Common myeloid progenitor, CD34-positive (primary cell): ENCODE measurements at regions not wholly inside any gene's neighbourhood (a gene's known extent, or its start where the extent isn't known, plus 50 kb on each side); places are given as distances from the start of the nearest gene placed in this dataset.
"Not testable (repeated sequence)": the region's sequence is repeated elsewhere in the genome, so short reads cannot be mapped to it uniquely, and the experiment has no call there.

Experiments used
- CTCF ChIA-PET: fragments of 350-600 bp; sonication (Branson Sonifier 250); formaldehyde crosslinking; loops from one replicate; lab custom pipeline; 2021; ENCODE audit warnings: antibody characterized with exemption; lab: Charles Lee
- POLR2A ChIA-PET: fragments of 350-600 bp; sonication (Branson Sonifier 250); formaldehyde crosslinking; loops from one replicate; lab custom pipeline; 2021; ENCODE audit warnings: antibody characterized with exemption; lab: Charles Lee
- DNase-seq, 3 donors: peaks; one replicate each; pipeline versions ENCODE4 v3.0.0 to v3.0.0-alpha.2; 2013
- H3K27ac ChIP-seq, 2 experiments: 1 replicate in 1 of 2; 2 replicates in 1 of 2; pipeline ENCODE4 v1.7.0; 2013; ENCODE audit warnings: inconsistent platforms in 2 of 2, low read length in 2 of 2, mild to moderate bottlenecking in 2 of 2, low read depth in 1 of 2, moderate library complexity in 1 of 2; ENCODE audit not compliant: severe bottlenecking in 2 of 2, insufficient read depth in 1 of 2, poor library complexity in 1 of 2
- H3K27me3 ChIP-seq, 5 experiments: replicated peaks in 2 of 5; 1 replicate in 3 of 5; 2 replicates in 2 of 5; pipeline versions ENCODE4 v1.6.1 to v1.7.0; 2013; ENCODE audit warnings: low read length in 4 of 5, mild to moderate bottlenecking in 2 of 5, moderate library complexity in 2 of 5, inconsistent platforms in 1 of 5; ENCODE audit not compliant: insufficient read depth in 5 of 5, control insufficient read depth in 4 of 5
- H3K36me3 ChIP-seq, 4 experiments: 1 replicate in 2 of 4; 2 replicates in 2 of 4; pipeline versions ENCODE4 v1.6.1 to v1.7.0; 2013; ENCODE audit warnings: low read length in 3 of 4, control low read depth in 1 of 4, mild to moderate bottlenecking in 1 of 4; ENCODE audit not compliant: control insufficient read depth in 4 of 4, insufficient read depth in 4 of 4
- H3K4me1 ChIP-seq, 4 experiments: 1 replicate in 3 of 4; 2 replicates in 1 of 4; pipeline versions ENCODE4 v1.6.1 to v1.7.1; 2013; ENCODE audit warnings: low read length in 3 of 4, mild to moderate bottlenecking in 3 of 4, control low read depth in 1 of 4, inconsistent platforms in 1 of 4, moderate library complexity in 1 of 4; ENCODE audit not compliant: control insufficient read depth in 4 of 4, insufficient read depth in 4 of 4; ENCODE audit errors: control extremely low read depth in 1 of 4
- H3K4me3 ChIP-seq, 7 experiments: 1 replicate in 4 of 7; 2 replicates in 3 of 7; pipeline versions ENCODE4 v1.5.1 to v1.7.0; 2013; ENCODE audit warnings: mild to moderate bottlenecking in 7 of 7, low read length in 6 of 7, moderate library complexity in 6 of 7, inconsistent platforms in 2 of 7, low read depth in 2 of 7, control low read depth in 1 of 7; ENCODE audit not compliant: insufficient read depth in 4 of 7, control insufficient read depth in 1 of 7; ENCODE audit errors: extremely low read depth in 1 of 7
- H3K9me3 ChIP-seq, 5 experiments: 1 replicate in 4 of 5; 2 replicates in 1 of 5; pipeline versions ENCODE4 v1.6.1 to v1.7.1; 2013; ENCODE audit warnings: low read length in 4 of 5, mild to moderate bottlenecking in 2 of 5, inconsistent platforms in 1 of 5, low read depth in 1 of 5, moderate library complexity in 1 of 5; ENCODE audit not compliant: control insufficient read depth in 4 of 5, insufficient read depth in 2 of 5; ENCODE audit errors: control extremely low read depth in 1 of 5
- WGBS: methylation state at CpG from one replicate; pipeline ENCODE4 v1.1.5; 2013; ENCODE audit not compliant: insufficient coverage; 5-methylcytosine and 5-hydroxymethylcytosine counted together

GRCh38 chr2:237208373-237209260, 122.9 kb downstream of the COPS8 start:
- H3K4me1 ChIP-seq = no peaks in the 10 kb centered on the region
- no peak overlapping the region for H3K27ac ChIP-seq
- H3K9me3 ChIP-seq = peaks cover 0 to 6% (median 0%) of the 10 kb centered on the region in 5 experiments
- 78% methylated on average over 14 of the region's 16 CpGs for WGBS
- POLR2A ChIA-PET = no interaction called here
- H3K4me3 ChIP-seq = no peak overlapping the region
- no peaks in the 10 kb centered on the region for H3K36me3 ChIP-seq
- no peak for DNase-seq
- peaks cover 0 to 8% (median 3%) of the 10 kb centered on the region in 5 experiments for H3K27me3 ChIP-seq
- CTCF ChIA-PET = no interaction called here

GRCh38 chr2:237209885-237210284, 124.2 kb downstream of the COPS8 start:
- ChIA-PET POLR2A (no interaction called here), CTCF (no interaction called here)
- Histone ChIP-seq H3K27me3 (peaks cover 0 to 7% (median 3%) of the 10 kb centered on the region in 5 experiments), H3K4me1 (no peaks in the 10 kb centered on the region), H3K27ac (no peak overlapping the region), H3K36me3 (no peaks in the 10 kb centered on the region), H3K4me3 (no peak overlapping the region), H3K9me3 (peaks cover 0 to 6% (median 0%) of the 10 kb centered on the region in 5 experiments)
- DNase-seq = no peak
- WGBS = 97% methylated on average over 3 of the region's 6 CpGs

GRCh38 chr2:237210297-237210696, 124.6 kb downstream of the COPS8 start:
- H3K4me3 ChIP-seq = no peak overlapping the region
- H3K27me3 ChIP-seq = peaks cover 0 to 7% (median 3%) of the 10 kb centered on the region in 5 experiments
- no peak for DNase-seq
- H3K36me3 ChIP-seq = no peaks in the 10 kb centered on the region
- H3K9me3 ChIP-seq = peaks cover 0 to 6% (median 0%) of the 10 kb centered on the region in 5 experiments
- POLR2A ChIA-PET = no interaction called here
- CTCF ChIA-PET = no interaction called here
- 94% methylated on average over 7 of the region's 7 CpGs for WGBS
- no peak overlapping the region for H3K27ac ChIP-seq
- H3K4me1 ChIP-seq = no peaks in the 10 kb centered on the region

GRCh38 chr2:237210763-237211162, 125.1 kb downstream of the COPS8 start:
- POLR2A ChIA-PET = no interaction called here
- Histone ChIP-seq H3K36me3 (no peaks in the 10 kb centered on the region), H3K4me1 (no peaks in the 10 kb centered on the region), H3K27ac (no peak overlapping the region), H3K9me3 (peaks cover 0 to 6% (median 0%) of the 10 kb centered on the region in 5 experiments), H3K4me3 (no peak overlapping the region), H3K27me3 (peaks cover 0 to 7% (median 3%) of the 10 kb centered on the region in 5 experiments)
- DNase-seq = no peak
- 85% methylated on average over 6 of the region's 6 CpGs for WGBS
- CTCF ChIA-PET = no interaction called here

- H3K4me1 ChIP-seq, H3K36me3 ChIP-seq, H3K27ac ChIP-seq, H3K9me3 ChIP-seq, H3K27me3 ChIP-seq, CTCF ChIA-PET, H3K4me3 ChIP-seq, DNase-seq, POLR2A ChIA-PET: not testable (repeated sequence)
- 100% methylated on average over 7 of the region's 9 CpGs for WGBS
Measured at GRCh38 chr2:237212356-237213279, 126.9 kb downstream of the COPS8 start.

DNA sequence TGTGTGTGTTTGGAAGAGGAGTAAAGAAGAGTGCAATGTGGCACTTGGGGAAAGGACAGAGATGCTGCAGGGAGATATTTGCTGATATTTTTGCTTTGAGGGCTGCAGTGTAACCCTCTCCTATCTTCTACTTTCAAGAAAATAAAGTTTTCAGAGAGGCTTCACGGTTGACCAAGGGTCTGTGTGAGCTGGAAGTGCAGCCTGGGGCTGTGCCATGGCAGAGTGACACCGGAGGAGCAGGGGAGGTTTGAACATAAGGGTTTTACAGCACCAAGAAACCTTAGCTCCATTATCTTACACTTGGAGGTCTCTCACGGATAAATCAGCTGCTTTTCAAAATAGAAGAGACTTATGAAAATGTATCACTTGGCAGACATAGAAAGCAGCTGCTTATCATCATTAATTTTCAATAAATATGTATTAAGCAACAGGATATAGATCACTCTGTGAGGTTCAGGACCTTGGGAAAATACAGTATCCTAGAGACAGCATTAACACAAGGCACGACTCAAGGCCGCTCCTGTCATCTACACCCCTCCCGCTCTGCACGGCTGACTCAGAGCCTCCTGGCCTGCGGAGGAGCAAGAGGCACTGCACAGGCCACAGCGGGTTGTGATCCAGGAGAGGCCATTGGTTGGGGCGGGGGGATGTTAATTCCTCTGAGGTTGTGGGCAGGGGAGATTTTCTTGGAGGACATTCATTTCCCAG, 127.8 kb downstream of the COPS8 start:
- Histone ChIP-seq H3K4me1 (no peaks in the 10 kb centered on the region), H3K27me3 (peaks cover 0 to 5% (median 3%) of the 10 kb centered on the region in 5 experiments), H3K27ac (no peak overlapping the region), H3K9me3 (peaks cover 0 to 6% (median 0%) of the 10 kb centered on the region in 5 experiments), H3K4me3 (no peak overlapping the region), H3K36me3 (no peaks in the 10 kb centered on the region)
- ChIA-PET POLR2A (no interaction called here), CTCF (no interaction called here)
- DNase-seq = no peak
- 95% methylated on average over 8 of the region's 10 CpGs for WGBS
